HCT116 (cell line): ENCODE measurements at regions not wholly inside any gene's neighbourhood (a gene's known extent, or its start where the extent isn't known, plus 50 kb on each side); places are given as distances from the start of the nearest gene placed in this dataset.

Source experiments
- ATAC-seq: fragments of 200-7000 bp; cut with Tn5 transposase; 2 replicates; pipeline ENCODE4 v1.9.1; 2020; ENCODE audit warnings: mild to moderate bottlenecking, moderate library complexity
- BruUV-seq: library from RNA; stranded (reverse); fragments of 400-500 nt; replicated peaks from 2 replicates; lab custom pipeline; 2021; lab: Mats Ljungman, UMichigan
- CTCF ChIA-PET: fragments of 300-600 bp; sonication (Branson Sonifier 250); formaldehyde crosslinking; loops from one replicate; lab custom pipeline; 2021; ENCODE audit warnings: antibody characterized with exemption; lab: Charles Lee
- POLR2A ChIA-PET: fragments of 300-600, 350-600 bp; sonication (Branson Sonifier 250); formaldehyde crosslinking; loops from one replicate; lab custom pipeline; 2021; ENCODE audit warnings: antibody characterized with exemption; lab: Charles Lee
- RAD21 ChIA-PET, 2 experiments: fragments of 300-600 bp; sonication (Branson Sonifier 250); formaldehyde crosslinking; loops; one replicate each; lab custom pipeline; 2023; ENCODE audit warnings: low total read pairs in 2 of 2; ENCODE audit not compliant: uncharacterized antibody in 2 of 2, unreplicated experiment in 2 of 2, low non-redundant PET in 1 of 2; lab: Charles Lee
- DNase-seq: peaks from one replicate; pipeline ENCODE4 v3.0.0-alpha.2; 2010; ENCODE audit warnings: low read depth, low spot score
- H2AFZ ChIP-seq: fragments of 200-600 bp; shearing (Covaris generic), sonication (generic); 2 replicates; pipeline ENCODE4 v1.6.1; 2017; ENCODE audit warnings: low read depth, mixed run types, mixed read lengths, antibody characterized with exemption, low read length; ENCODE audit not compliant: poor library complexity, severe bottlenecking
- H3K27ac ChIP-seq: 2 replicates; pipeline ENCODE4 v1.5.1; 2012; ENCODE audit warnings: low read depth, low read length
- H3K27me3 ChIP-seq: fragments of 200-600 bp; sonication (generic); 2 replicates; pipeline ENCODE4 v1.6.1; 2016; ENCODE audit warnings: mixed run types, low read length, mixed read lengths; ENCODE audit not compliant: insufficient read depth
- H3K36me3 ChIP-seq, 2 experiments: fragments of 200-500 bp in 1 of 2; fragments of 200-600 bp in 1 of 2; sonication (Bioruptor generic) in 1 of 2; sonication (generic) in 1 of 2; 2 replicates each; pipeline versions ENCODE4 v1.5.1 to v1.6.1; 2014 to 2016; ENCODE audit warnings: low read length in 2 of 2, inconsistent platforms in 1 of 2, mixed read lengths in 1 of 2, mixed run types in 1 of 2; ENCODE audit not compliant: insufficient read depth in 2 of 2, control insufficient read depth in 1 of 2
- H3K4me1 ChIP-seq, 2 experiments: fragments of 200-600 bp in 1 of 2; sonication (generic) in 1 of 2; 2 replicates each; pipeline versions ENCODE4 v1.5.1 to v1.6.1; 2012 to 2017; ENCODE audit warnings: low read length in 2 of 2, inconsistent platforms in 1 of 2, mild to moderate bottlenecking in 1 of 2, mixed read lengths in 1 of 2, mixed run types in 1 of 2, moderate library complexity in 1 of 2; ENCODE audit not compliant: insufficient read depth in 2 of 2, control insufficient read depth in 1 of 2
- H3K4me2 ChIP-seq: fragments of 200-600 bp; sonication (generic); 2 replicates; pipeline ENCODE4 v1.6.1; 2017; ENCODE audit warnings: mixed run types, low read length, mixed read lengths
- H3K4me3 ChIP-seq, 2 experiments: fragments of 200-600 bp in 1 of 2; sonication (generic) in 1 of 2; replicated peaks in 1 of 2; 2 replicates each; pipeline ENCODE4 v1.5.1; 2011 to 2016; ENCODE audit warnings: low read length in 2 of 2, control low read depth in 1 of 2, low read depth in 1 of 2, mild to moderate bottlenecking in 1 of 2, mixed read lengths in 1 of 2, mixed run types in 1 of 2
- H3K79me2 ChIP-seq: fragments of 200-600 bp; sonication (generic); 2 replicates; pipeline ENCODE4 v1.6.1; 2017; ENCODE audit warnings: mild to moderate bottlenecking, mixed run types, low read length, moderate library complexity, mixed read lengths; ENCODE audit not compliant: insufficient read depth
- H3K9ac ChIP-seq: fragments of 200-600 bp; sonication (generic); 2 replicates; pipeline ENCODE4 v1.6.1; 2016; ENCODE audit warnings: low read length, mixed read lengths
- H3K9me2 ChIP-seq: fragments of 200-600 bp; sonication (generic), shearing (Covaris generic); 2 replicates; pipeline ENCODE4 v1.6.1; 2017; ENCODE audit warnings: mixed run types, mild to moderate bottlenecking, moderate library complexity; ENCODE audit not compliant: insufficient read depth
- H3K9me3 ChIP-seq, 2 experiments: fragments of 200-500 bp in 1 of 2; fragments of 200-600 bp in 1 of 2; sonication (Bioruptor generic) in 1 of 2; sonication (generic) in 1 of 2; 2 replicates each; pipeline ENCODE4 v1.6.1; 2014 to 2017; ENCODE audit warnings: low read length in 2 of 2, mixed read lengths in 2 of 2, inconsistent platforms in 1 of 2, low read depth in 1 of 2, mild to moderate bottlenecking in 1 of 2, mixed run types in 1 of 2, moderate library complexity in 1 of 2; ENCODE audit not compliant: control insufficient read depth in 1 of 2, insufficient read depth in 1 of 2
- H4K20me1 ChIP-seq: fragments of 200-600 bp; sonication (generic), shearing (Covaris generic); 2 replicates; pipeline ENCODE4 v1.6.1; 2017; ENCODE audit warnings: mixed run types, mild to moderate bottlenecking, moderate library complexity; ENCODE audit not compliant: insufficient read depth
- CBX3 ChIP-seq: IDR thresholded peaks from 2 replicates; pipeline ENCODE4 v1.6.1; 2012; ENCODE audit warnings: low read depth
- CEBPB ChIP-seq: IDR thresholded peaks from 2 replicates; pipeline ENCODE4 v1.6.1; 2012; ENCODE audit warnings: low read depth
- ELF1 ChIP-seq: IDR thresholded peaks from 2 replicates; pipeline ENCODE4 v1.6.1; 2012; ENCODE audit warnings: low read depth, borderline replicate concordance
- JUND ChIP-seq: IDR thresholded peaks from 2 replicates; pipeline ENCODE4 v1.6.1; 2012
- POLR2AphosphoS5 ChIP-seq: IDR thresholded peaks from 2 replicates; pipeline ENCODE4 v1.6.1; 2011; ENCODE audit warnings: mild to moderate bottlenecking, low read depth, low read length, moderate library complexity
- RAD21 ChIP-seq: IDR thresholded peaks from 2 replicates; pipeline ENCODE4 v1.6.1; 2012; ENCODE audit warnings: low read depth, mild to moderate bottlenecking
- SIN3A ChIP-seq: IDR thresholded peaks from 2 replicates; pipeline ENCODE4 v1.6.1; 2012; ENCODE audit warnings: low read depth
- SRF ChIP-seq: IDR thresholded peaks from 2 replicates; pipeline ENCODE4 v1.6.1; 2012; ENCODE audit warnings: low read depth
- intact Hi-C: fragments of 100-400 bp; cut with micrococcal nuclease; formaldehyde crosslinking; loops from 2 replicates; pipeline ENCODE4 v1.10.0; 2022
- TF ChIP-seq, protein P1 (sequence below): IDR thresholded peaks from 2 replicates; pipeline ENCODE4 v1.6.1; 2012; ENCODE audit warnings: low read depth
- TF ChIP-seq, protein P2 (sequence below): IDR thresholded peaks from 2 replicates; pipeline ENCODE4 v1.6.1; 2011; ENCODE audit warnings: mild to moderate bottlenecking, low read length, moderate library complexity; ENCODE audit not compliant: insufficient replicate concordance; ENCODE audit errors: extremely low read depth

- Histone ChIP-seq H3K4me2 (no peak overlapping the region), H3K4me1 (peaks cover 0 to 13% of the 10 kb centered on the region in 2 experiments; a peak in 2 of 4 replicates), H3K9ac (no peak overlapping the region), H3K9me2 (no peaks in the 10 kb centered on the region), H4K20me1 (no peaks in the 10 kb centered on the region), H3K27me3 (no peaks in the 10 kb centered on the region), H3K4me3 (no peak overlapping the region), H3K79me2 (no peaks in the 10 kb centered on the region), H3K27ac (no peak overlapping the region), H2AFZ (no peak overlapping the region), H3K9me3 (no peaks in the 10 kb centered on the region), H3K36me3 (no peaks in the 10 kb centered on the region)
- POLR2A ChIA-PET = no interaction called here
- DNase-seq (no peak), ATAC-seq (no peak)
- intact Hi-C loops = no loop called here
- BruUV-seq = no TSS peak
- RAD21 ChIA-PET = interaction anchor here in 1 of 2 experiments (0.7 kb wide), 1 partner anchor 11 kb away, joined by 3 read pairs; no protein-coding TSS in a partner anchor
- CTCF ChIA-PET = no interaction called here
- TF ChIP-seq CEBPB (no peak), RAD21 (no peak), POLR2AphosphoS5 (no peak), ELF1 (no peak), JUND (no peak), SRF (no peak), SIN3A (no peak), CBX3 (no peak)
- TF ChIP-seq, protein P1, sequence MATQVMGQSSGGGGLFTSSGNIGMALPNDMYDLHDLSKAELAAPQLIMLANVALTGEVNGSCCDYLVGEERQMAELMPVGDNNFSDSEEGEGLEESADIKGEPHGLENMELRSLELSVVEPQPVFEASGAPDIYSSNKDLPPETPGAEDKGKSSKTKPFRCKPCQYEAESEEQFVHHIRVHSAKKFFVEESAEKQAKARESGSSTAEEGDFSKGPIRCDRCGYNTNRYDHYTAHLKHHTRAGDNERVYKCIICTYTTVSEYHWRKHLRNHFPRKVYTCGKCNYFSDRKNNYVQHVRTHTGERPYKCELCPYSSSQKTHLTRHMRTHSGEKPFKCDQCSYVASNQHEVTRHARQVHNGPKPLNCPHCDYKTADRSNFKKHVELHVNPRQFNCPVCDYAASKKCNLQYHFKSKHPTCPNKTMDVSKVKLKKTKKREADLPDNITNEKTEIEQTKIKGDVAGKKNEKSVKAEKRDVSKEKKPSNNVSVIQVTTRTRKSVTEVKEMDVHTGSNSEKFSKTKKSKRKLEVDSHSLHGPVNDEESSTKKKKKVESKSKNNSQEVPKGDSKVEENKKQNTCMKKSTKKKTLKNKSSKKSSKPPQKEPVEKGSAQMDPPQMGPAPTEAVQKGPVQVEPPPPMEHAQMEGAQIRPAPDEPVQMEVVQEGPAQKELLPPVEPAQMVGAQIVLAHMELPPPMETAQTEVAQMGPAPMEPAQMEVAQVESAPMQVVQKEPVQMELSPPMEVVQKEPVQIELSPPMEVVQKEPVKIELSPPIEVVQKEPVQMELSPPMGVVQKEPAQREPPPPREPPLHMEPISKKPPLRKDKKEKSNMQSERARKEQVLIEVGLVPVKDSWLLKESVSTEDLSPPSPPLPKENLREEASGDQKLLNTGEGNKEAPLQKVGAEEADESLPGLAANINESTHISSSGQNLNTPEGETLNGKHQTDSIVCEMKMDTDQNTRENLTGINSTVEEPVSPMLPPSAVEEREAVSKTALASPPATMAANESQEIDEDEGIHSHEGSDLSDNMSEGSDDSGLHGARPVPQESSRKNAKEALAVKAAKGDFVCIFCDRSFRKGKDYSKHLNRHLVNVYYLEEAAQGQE = no peak
- TF ChIP-seq, protein P2, sequence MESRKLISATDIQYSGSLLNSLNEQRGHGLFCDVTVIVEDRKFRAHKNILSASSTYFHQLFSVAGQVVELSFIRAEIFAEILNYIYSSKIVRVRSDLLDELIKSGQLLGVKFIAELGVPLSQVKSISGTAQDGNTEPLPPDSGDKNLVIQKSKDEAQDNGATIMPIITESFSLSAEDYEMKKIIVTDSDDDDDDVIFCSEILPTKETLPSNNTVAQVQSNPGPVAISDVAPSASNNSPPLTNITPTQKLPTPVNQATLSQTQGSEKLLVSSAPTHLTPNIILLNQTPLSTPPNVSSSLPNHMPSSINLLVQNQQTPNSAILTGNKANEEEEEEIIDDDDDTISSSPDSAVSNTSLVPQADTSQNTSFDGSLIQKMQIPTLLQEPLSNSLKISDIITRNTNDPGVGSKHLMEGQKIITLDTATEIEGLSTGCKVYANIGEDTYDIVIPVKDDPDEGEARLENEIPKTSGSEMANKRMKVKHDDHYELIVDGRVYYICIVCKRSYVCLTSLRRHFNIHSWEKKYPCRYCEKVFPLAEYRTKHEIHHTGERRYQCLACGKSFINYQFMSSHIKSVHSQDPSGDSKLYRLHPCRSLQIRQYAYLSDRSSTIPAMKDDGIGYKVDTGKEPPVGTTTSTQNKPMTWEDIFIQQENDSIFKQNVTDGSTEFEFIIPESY = no peak
These were observed 197.1 kb upstream of the IRS2 start for GRCh38 chr13:109983447-109983846.
